ENCODE measurements at regions not wholly inside any gene's neighbourhood (a gene's known extent, or its start where the extent isn't known, plus 50 kb on each side); places are given as distances from the start of the nearest gene placed in this dataset.
"Not testable (repeated sequence)": the region's sequence is repeated elsewhere in the genome, so short reads cannot be mapped to it uniquely, and the experiment has no call there.

DNA sequence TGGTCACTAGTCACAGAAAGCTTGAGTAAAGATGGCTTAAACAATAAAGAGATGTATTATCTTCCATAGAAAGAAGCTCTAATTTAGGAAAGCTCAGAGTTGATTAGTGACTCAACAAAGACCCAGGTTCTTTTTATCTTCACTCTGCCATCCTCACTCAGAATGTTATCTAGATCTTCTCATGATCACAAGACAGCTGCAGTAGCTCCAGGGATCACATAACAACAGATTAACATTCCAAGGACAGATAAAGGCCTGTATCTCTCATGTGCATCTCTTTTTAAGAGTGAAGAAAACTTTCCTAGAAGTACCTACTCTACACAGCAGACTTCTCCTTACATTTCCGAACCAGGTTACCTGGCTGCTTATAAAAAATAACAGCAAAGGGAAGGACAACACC lies 368.7 kb upstream of the PROX1 start:
- TF ChIP-seq, protein P1, sequence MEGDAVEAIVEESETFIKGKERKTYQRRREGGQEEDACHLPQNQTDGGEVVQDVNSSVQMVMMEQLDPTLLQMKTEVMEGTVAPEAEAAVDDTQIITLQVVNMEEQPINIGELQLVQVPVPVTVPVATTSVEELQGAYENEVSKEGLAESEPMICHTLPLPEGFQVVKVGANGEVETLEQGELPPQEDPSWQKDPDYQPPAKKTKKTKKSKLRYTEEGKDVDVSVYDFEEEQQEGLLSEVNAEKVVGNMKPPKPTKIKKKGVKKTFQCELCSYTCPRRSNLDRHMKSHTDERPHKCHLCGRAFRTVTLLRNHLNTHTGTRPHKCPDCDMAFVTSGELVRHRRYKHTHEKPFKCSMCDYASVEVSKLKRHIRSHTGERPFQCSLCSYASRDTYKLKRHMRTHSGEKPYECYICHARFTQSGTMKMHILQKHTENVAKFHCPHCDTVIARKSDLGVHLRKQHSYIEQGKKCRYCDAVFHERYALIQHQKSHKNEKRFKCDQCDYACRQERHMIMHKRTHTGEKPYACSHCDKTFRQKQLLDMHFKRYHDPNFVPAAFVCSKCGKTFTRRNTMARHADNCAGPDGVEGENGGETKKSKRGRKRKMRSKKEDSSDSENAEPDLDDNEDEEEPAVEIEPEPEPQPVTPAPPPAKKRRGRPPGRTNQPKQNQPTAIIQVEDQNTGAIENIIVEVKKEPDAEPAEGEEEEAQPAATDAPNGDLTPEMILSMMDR (IDR thresholded peaks at IDR 0.05; ENCODE audit: extremely low read depth, insufficient read depth, missing control alignments) = no peak
- DNase-seq (ENCODE audit: low spot score) = no peak
- in situ Hi-C loops (cut with MboI; ENCODE audit: low pct_unique_long_range_greater_than_20kb, low sequenced_read_pairs, unreplicated experiment) = no loop called here

DNA sequence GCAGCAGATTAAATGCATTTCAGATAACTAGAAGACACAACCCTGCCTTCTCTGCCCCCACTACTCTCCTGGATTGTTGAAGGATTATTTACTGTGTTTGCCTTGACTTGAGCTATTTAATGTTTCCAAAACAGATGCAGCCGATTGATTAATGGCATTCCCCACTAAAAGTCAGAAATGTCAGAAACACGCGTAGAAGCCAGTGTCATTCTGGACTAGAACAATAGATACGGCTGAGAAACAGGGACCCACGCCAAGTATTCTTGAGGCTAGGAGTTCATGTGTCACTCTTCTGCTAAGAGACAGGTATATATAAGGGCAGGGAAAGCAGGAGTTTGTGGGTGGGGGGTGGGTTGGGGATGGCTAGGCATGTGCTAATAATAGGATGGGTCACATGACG lies 366.7 kb upstream of the PROX1 start:
- TF ChIP-seq, protein P1 (IDR thresholded peaks at IDR 0.05; ENCODE audit: extremely low read depth, insufficient read depth, missing control alignments) = no peak
- no peak for DNase-seq (ENCODE audit: low spot score)
- in situ Hi-C loops (cut with MboI; ENCODE audit: low pct_unique_long_range_greater_than_20kb, low sequenced_read_pairs, unreplicated experiment) = no loop called here

DNA sequence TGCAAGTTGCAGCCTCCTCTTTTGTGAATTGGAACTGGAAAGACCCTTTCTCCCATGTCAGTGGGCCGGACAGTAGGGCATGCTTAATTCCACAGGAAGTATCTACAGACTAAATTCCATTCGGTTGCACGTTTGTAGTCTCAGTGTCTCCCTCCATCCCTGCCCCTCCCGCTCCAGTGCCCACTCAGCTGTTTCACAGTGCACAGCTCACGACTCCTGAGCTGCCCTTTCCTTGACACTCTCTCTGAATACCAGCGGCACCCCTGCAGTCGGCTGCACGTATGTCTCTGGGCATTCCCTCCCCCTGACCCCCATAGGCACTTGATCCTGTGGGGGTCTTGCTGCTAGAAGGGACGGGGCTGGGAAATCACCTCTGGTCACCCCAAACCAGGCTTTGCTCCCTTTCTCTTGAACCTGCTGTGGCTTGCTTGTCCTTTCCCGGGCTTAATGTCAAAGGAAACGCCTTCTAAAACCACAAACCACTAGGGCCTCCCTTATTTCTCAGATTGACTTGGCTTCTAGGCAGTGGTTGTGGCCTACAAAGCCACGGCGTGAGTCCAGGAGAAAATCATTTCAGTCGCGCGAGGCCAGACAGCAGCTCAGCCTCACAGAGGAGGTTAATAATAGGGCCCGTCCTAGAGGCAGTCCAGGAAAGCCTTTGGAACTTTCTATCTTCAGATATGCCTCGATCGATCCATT lies 365.3 kb upstream of the PROX1 start:
- TF ChIP-seq, protein P1 (IDR thresholded peaks at IDR 0.05; ENCODE audit: extremely low read depth, insufficient read depth, missing control alignments) = no peak
- in situ Hi-C loops (cut with MboI; ENCODE audit: low pct_unique_long_range_greater_than_20kb, low sequenced_read_pairs, unreplicated experiment) = no loop called here
- no peak for DNase-seq (ENCODE audit: low spot score)

GRCh38 chr1:213623064-213623581 lies 364.6 kb upstream of the PROX1 start:
- no peak for DNase-seq (ENCODE audit: low spot score)
- TF ChIP-seq, protein P1 (IDR thresholded peaks at IDR 0.05; ENCODE audit: extremely low read depth, insufficient read depth, missing control alignments) = no peak
- in situ Hi-C loops (cut with MboI; ENCODE audit: low pct_unique_long_range_greater_than_20kb, low sequenced_read_pairs, unreplicated experiment) = no loop called here

DNA sequence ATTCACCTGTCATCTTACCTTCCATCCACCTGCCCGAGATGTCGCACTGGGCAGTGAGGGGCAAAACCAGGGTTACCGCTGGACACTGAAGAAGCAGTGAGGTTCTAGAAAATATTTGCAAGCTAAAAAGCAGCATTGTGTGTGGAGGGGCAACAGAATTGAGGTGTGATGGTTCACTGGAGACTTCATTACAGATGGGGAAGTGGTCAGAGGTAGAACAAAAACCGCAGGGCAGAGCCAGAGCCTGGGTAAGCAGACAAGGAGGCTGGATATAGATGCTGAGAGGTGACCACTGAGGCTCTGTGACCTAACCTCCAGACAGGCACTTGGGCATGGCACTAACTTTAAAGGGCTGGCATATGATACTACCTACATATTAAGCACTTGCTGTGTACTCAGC lies 363.9 kb upstream of the PROX1 start:
- TF ChIP-seq, protein P1 (IDR thresholded peaks at IDR 0.05; ENCODE audit: extremely low read depth, insufficient read depth, missing control alignments) = no peak
- no peak for DNase-seq (ENCODE audit: low spot score)
- in situ Hi-C loops (cut with MboI; ENCODE audit: low pct_unique_long_range_greater_than_20kb, low sequenced_read_pairs, unreplicated experiment) = no loop called here

DNA sequence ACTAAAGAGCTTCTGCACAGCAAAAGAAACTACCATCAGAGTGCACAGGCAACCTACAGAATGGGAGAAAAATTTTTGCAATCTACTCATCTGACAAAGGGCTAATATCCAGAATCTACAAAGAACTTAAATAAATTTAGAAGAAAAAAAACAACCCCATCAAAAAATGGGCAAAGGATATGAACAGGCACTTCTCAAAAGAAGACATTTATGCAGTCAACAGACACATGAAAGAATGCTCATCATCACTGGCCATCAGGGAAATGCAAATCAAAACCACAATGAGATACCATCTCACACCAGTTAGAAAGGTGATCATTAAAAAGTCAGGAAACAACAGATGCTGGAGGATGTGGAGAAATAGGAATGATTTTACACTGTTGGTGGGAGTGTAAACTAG lies 351.0 kb upstream of the PROX1 start:
- DNase-seq (ENCODE audit: low spot score); in situ Hi-C loops (cut with MboI; ENCODE audit: low pct_unique_long_range_greater_than_20kb, low sequenced_read_pairs, unreplicated experiment): not testable (repeated sequence)

DNA sequence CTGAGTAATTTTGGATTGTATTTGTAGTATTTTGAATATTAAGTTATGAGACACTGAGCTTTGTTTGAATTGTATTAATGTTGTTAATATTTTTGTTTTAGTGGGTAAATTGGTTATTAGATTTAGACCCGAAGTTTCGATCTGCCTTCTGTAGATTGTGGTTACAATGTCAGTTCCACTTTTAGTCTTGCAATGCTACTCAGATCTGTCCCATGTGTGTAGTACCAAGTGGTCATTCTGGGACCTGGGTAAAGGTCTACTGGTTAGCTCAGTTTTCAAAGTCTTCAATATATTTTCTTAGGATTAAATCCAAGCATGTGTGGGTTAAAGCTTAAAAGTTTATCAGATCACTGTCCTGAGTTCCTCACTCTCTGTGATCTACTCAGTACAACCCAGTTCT lies 346.5 kb upstream of the PROX1 start:
- in situ Hi-C loops (cut with MboI; ENCODE audit: low pct_unique_long_range_greater_than_20kb, low sequenced_read_pairs, unreplicated experiment) = no loop called here
- TF ChIP-seq, protein P1 (IDR thresholded peaks at IDR 0.05; ENCODE audit: extremely low read depth, insufficient read depth, missing control alignments) = no peak
- no peak for DNase-seq (ENCODE audit: low spot score)
